SHP77 (cell line): ENCODE measurements at regions not wholly inside any gene's neighbourhood (a gene's known extent, or its start where the extent isn't known, plus 50 kb on each side); places are given as distances from the start of the nearest gene placed in this dataset.
"Not testable (repeated sequence)": the region's sequence is repeated elsewhere in the genome, so short reads cannot be mapped to it uniquely, and the experiment has no call there.

Experiments
- DNase-seq, 2 experiments: peaks; one replicate each; lab custom pipeline; 2025; lab: John Stamatoyannopoulos, UW

DNA sequence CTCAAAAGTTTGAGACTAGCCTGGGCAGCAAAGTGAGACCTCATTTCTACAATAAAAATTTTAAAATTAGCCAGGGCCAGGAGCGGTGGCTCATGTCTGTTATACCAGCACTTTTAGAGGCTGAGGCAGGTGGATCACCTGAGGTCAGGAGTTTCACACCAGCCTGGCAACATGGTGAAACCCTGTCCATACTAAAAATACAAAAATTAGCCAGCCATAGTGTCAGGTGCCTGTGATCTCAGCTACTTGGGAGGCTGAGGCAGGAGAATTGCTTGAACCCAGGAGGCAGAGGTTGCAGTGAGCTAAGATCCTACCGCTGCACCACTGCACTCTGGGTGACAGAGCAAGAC is 85.1 kb upstream of the MAP4 start:
- DNase-seq = not testable (repeated sequence)

DNA sequence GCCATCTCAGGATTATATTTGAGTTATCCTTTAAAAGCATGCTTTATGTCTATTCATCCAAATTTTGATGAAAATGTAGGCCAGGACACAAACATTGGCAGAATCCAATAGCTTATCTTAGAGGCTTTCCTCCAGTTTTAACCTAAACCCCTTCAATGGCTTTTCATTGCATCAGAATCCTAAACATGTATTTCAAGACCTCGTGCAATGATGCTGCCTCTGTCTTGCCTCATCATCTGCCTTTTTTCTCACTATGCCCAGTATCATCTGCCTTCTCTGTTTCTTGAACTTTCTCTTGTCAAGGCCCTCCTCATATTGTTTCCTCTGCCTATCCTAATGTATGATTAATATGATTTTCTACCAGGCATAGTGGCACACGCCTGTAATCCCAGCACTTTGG is 76.1 kb upstream of the MAP4 start:
- no peak for DNase-seq

DNA sequence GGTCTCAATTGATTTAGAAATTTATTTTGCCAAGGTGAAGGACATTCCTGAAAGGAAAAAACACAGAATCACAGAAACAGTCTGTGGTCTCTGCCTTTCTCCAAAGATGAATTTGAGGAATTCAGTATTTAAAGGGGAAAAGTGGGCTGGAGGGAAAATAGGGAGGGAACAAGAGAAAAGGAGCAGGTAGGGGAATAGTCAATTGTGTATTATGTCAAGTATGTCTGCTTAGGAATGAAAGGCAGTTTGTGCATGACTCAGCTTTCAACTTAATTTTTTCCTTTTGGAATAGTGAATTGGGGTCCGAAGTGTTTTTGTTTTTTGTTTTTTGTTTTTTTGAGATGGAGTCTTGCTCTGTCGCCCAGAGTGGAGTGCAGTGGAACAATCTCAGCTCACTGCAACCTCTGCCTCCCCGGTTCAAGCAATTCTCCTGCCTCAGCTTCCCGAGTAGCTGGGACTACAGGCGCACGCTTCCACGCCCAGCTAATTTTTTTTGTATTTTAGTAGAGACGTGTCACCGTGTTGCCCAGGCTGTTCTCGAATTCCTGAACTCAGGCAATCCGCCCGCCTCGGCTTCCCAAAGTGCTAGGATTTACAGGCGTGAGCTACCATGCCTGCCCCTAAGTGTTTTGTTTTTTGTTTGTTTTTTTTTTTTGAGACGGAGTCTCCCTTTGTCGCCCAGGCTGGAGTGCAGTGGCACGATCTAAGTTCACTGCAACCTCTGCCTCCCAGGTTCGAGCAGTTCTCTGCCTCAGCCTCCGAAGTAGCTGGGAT is 74.1 kb upstream of the MAP4 start:
- DNase-seq = no peak

DNA sequence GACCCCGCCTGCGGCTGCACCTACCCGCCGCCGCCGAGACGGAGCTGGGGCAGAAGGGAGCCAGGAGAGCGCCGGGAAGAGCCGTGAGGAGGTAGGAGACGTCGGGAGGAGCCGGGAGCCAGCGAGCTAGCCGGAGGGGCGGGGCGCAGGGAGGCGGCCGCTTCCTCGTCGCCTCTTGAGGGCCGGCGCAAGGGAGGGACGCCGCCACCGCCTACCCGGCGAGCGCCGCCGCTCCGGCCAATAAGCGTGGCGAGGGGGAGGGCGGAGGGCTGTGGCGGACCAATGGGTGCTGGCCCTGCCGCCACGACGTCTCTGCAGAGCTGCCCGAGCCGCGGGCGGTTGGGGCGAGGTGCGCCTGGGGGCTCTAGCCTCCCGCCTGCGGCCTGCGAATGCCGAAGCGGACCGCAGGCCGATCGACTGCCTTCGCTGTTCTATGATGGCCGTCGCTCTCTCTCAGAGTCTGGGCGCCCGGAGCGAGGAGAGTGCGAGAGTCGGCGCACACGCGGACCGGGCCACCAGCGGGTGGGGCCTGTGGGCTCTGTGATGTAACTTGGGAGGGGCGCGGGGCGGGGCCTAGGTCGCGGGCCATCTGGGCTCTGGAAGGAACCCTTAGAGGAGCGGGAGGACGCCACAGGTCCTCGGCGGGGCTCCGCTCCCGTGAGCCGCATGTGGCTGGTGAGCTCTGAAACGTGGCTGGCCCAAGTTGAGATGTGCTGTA is 72.7 kb upstream of the MAP4 start:
- DNase-seq = peak; percentile 92 to 94

DNA sequence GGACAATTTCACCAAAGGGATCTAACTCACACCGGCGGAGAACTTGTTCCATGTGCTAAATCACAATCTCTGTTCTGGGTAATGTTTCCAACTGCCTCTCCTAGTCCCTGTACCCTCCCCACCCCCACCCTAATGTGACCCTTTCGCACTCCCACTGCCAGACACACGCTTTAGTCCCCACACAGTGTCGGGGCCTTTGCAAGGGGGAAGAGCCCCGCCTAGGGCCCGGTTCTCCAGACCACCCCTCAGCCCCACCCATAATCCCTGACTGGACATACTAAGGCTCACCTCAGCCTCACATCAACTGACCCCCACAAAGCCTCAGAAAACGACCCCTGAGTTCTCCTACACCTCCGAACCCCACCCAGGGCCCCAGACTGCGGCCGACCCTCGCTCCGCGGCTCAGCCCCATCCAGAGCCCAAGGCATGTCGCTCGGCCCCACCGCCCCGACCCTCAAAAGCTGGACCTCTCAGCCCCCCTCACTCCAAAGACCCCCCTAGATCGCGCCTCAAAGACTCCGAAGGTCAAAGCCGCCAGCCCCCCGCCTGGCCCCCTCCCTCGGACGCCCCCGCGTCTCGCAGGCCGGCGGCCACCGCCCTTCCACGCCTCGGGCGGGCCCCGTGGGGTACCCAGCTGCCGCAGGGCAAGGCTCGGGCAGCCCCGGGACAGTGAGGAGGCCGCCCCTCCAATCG is 72.0 kb upstream of the MAP4 start:
- DNase-seq = peak in 1 of 2 experiments; percentile 12

DNA sequence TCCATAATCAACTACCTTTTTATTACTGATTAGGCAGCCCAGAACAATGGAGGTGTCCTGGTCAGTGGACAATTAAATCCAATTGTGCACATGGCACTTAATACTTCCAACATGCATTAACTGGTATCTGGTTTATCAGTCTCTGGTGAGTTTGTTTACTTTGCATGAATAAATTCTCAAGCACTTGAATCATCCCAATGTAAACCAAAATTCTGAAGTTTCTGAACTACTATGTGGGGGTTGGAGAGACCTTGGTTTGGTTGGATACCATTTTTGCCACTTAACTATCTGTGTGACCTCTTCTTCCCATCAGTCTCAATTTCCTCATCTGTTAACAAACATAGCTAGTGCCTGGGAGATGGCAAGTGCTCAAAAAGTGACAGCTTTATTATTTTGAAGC is 70.5 kb upstream of the MAP4 start:
- DNase-seq = no peak

DNA sequence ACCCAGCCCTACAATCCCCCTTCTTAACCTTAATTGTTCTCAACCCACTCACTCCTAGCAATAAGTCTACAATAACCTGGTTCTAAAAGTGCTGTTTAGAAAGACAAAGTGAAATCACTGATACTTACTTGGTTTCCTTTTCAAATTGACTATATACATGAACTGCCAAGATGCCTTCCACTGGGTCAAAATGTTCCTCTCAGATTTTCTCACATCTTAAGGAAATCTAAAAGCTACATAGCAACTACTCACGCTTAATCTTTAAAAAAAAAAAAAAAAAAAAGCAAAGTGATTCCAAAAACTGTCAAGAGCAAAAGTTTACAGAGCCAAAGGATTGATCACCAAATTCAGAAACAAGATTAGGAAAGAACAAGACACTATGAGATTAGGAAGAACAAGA is 68.7 kb upstream of the MAP4 start:
- DNase-seq = no peak

DNA sequence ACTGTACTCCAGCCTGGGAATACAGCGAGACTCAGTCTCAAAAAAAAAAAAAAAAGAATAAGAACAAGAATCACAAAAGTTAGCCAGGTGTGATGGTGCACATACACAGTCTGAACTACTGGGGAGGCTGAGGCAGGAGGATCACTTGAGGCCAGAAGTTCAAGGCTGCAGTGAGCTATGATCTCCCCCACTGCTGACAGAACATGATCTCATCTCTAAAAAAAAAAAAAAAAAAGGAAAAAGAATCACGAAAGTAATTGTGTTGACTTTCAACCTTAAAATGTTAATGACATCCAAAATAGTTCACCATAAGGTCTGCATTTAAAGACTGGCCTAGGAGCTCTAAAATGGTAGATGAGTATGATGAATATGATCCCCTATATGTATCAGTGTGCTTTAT is 68.0 kb upstream of the MAP4 start:
- DNase-seq = no peak

DNA sequence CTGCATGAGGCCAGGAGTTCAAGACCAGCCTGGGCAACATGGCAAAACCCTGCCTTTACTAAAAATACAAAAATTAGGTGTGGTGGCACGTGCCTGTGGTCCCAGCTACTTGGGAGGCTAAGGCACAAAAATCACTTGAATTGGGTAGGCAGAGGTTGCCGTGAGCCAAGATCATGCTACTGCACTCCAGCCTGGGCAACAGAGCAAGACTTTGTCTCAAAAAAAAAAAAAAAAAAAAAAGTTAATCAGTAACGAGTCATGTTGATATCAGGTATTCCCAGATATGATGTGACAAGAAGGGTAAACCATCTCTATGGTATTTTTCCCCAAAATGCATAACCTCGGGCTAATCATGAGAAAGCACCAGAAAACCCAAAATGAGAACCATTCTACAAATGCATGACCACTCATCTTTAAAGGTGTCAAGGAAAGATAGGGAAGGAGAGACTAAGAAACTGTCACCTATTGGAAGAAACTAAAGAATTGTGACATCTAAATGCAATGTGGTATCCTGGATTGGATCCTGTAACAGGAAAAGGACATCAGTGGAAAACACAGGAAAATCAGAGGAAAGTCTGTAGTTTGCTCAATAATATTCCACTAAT is 66.5 kb upstream of the MAP4 start:
- no peak for DNase-seq

DNA sequence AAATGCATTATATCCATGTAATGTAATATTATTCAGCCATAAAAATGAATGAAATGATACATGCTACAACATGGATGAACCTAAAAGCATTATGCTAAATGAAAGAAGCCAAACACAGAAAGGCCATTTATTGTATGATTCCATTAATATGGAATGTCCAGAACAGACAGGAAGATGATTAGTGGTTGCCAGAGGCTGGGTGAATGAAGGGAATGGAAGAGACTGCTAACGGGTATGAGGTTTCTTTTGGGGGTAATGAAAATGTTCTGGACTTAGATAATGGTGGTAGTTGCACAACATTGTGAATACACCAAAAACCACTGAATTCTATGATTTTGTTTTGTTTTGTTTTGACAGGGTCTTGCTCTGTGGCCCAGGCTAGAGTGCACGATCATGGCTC is 61.6 kb upstream of the MAP4 start:
- no peak for DNase-seq

DNA sequence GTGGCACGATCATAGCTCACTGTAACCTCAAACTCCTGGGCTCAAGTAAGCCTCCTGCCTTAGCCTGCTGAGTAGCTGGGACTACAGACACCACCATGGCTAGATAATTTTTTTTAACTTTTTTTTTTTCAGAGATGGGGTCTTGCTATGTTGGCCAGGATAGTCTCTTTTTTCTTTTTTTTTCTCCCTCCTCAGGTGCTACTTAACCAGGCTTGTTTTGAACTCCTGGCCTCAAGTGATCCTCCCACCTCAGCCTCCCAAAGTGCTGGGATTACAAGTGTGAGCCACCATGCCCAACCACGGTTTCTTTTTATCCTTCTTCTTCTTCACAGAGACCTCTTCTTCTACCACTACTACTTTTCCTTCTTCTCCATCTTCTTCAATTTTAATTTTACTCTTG is 53.8 kb upstream of the MAP4 start:
- DNase-seq = no peak

DNA sequence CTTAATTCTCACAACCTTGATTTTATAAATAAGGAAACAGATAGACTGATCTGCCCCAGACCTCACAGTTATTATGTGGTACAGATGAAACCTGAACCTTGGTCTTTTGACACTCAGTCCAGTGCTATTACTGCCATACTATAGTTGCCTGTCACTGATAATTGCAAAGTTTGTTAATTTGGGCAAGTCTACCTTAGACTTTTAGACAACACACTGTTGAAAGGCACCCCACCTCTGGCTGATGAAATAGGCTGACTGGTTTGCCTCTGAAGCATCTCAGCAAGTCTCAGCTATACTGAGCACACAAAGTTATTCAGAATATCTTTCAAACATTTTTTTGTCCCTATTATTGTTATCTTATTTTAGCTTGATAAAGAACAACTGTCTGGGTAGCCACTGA is 53.1 kb upstream of the MAP4 start:
- no peak for DNase-seq

DNA sequence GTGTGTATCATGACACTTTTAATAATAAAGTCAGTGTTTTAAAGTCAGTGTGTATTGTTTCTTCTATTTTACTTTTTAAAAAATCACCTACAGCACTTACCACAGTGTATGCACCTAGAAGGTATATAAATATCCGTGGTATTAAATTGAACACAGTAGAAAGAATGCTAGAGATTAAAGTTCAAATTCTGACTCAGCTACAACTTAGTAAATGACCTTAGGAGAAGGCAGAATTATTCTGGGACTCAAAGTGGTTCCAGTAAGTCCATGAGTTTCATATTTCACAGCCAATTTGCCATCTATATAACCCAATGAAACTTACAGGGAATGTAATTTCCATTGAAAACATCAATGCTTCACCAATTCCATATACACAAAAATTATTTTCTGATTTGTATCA is 52.7 kb upstream of the MAP4 start:
- no peak for DNase-seq

DNA sequence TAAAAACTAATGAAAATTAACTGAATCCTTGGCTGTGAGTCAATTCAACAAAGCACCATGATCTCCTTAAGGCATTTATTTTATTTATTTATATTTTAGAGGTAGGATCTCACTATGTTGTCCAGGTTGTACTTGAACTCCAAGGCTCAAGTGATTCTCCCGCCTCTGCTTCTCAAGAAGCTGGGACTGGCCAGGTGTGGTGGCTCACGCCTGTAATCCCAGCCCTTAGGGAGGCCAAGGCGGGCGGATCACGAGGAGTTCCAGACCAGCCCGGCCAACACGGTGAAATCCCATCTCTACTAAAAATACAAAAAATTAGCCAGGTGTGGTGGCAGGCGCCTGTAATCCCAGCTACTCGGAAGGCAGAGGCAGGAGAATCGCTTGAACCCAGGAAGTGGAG is 52.1 kb upstream of the MAP4 start:
- not testable (repeated sequence) for DNase-seq

DNA sequence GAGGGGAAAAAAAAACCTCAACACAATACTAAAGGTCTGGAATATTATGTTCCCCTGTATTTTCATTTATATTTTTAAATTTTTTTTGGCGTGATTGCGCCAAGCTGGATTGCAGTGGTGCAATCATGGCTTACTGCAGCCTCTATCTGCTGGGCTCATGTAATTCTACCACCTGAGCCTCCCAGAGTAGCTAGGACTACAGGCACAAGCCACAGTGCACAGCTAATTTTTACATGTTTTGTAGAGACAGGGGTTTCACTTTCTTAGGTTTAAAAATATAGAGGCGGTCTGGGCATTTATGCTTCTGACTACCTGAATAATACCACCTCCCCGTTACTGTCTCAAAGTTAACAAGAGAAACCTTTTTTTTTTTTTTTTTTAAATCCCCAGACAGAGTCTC is 51.1 kb upstream of the MAP4 start:
- no peak for DNase-seq
